ENCODE measurements at regions not wholly inside any gene's neighbourhood (a gene's known extent, or its start where the extent isn't known, plus 50 kb on each side); places are given as distances from the start of the nearest gene placed in this dataset.

DNA sequence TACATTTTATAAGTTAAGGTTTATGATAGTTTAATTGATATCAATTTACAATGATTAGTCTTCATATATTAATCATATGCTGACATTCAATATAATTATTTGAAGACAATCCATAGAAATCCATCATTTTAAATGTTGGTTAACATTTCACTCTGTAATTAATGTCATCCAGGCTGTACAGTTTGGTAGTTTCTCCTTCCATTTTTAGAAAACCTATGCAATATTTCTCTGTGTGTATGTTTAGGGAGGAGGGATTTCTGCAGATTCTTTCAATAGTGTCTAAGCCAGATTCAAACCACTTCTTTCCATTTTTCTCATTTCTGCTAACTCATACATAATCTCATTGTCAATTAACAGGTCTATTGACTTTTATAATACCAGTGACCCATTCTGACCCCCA lies 1159.0 kb upstream of the ATXN8OS start:
- no peaks in the 10 kb centered on the region for H3K36me3 ChIP-seq (ENCODE audit: control insufficient read depth in 2 of 4, insufficient read depth in 4 of 4, low read length in 3 of 4)
- no peak overlapping the region for H2AFZ ChIP-seq (ENCODE audit: low read length)
- H2AK5ac ChIP-seq (ENCODE audit: low read depth, low read length): no peak overlapping the region
- H3K14ac ChIP-seq (ENCODE audit: insufficient read length): no peak overlapping the region
- H3K4me1 ChIP-seq (replicated peaks in 1 of 4; ENCODE audit: control insufficient read depth in 3 of 4, insufficient read depth in 4 of 4, low read length in 3 of 4): no peaks in the 10 kb centered on the region
- H3K9me3 ChIP-seq (ENCODE audit: insufficient read depth in 2 of 2, low read depth in 1 of 2, low read length in 1 of 2): no peaks in the 10 kb centered on the region
- no peak overlapping the region for H2BK15ac ChIP-seq (ENCODE audit: low read length)
- H2BK5ac ChIP-seq (ENCODE audit: low read depth, low read length): no peak overlapping the region
- ChIA-PET POLR2A (ENCODE audit: partially characterized antibody) (no interaction called here), CTCF (ENCODE audit: partially characterized antibody) (no interaction called here)
- H3K18ac ChIP-seq (ENCODE audit: extremely low read depth, low read length): no peak overlapping the region
- H4K5ac ChIP-seq (ENCODE audit: insufficient read length, low read depth, low read length): no peak overlapping the region
- DNase-seq (ENCODE audit: low read depth in 1 of 2, low spot score in 2 of 2) (no peak), FAIRE-seq (no peak)
- H3K79me2 ChIP-seq (ENCODE audit: control insufficient read depth in 1 of 2, insufficient read depth in 2 of 2, low read length in 2 of 2): no peaks in the 10 kb centered on the region
- no peak overlapping the region for H3K27ac ChIP-seq (ENCODE audit: low read depth, low read length)
- H4K8ac ChIP-seq (ENCODE audit: extremely low read depth, insufficient read depth, low read length): no peak overlapping the region
- H2BK12ac ChIP-seq (ENCODE audit: low read depth, low read length): no peak overlapping the region
- H3K56ac ChIP-seq (replicated peaks; ENCODE audit: insufficient read length, low read depth, low read length): no peak overlapping the region
- no peak overlapping the region for H3K4ac ChIP-seq (replicated peaks; ENCODE audit: insufficient read length, low read depth, low read length)
- H3K23me2 ChIP-seq (ENCODE audit: low read depth, low read length): no peaks in the 10 kb centered on the region
- no peak overlapping the region for H4K91ac ChIP-seq (replicated peaks; ENCODE audit: insufficient read length, low read length)
- TF ChIP-seq SIX5 (IDR thresholded peaks at IDR 0.05; ENCODE audit: low read depth, low read length) (no peak), ZNF274 (IDR thresholded peaks at IDR 0.05; ENCODE audit: borderline replicate concordance, extremely low read depth, low read length) (no peak)
- H3K9ac ChIP-seq (replicated peaks in 1 of 4; ENCODE audit: extremely low read depth in 1 of 4, low read depth in 3 of 4, low read length in 3 of 4): no peak overlapping the region
- H2BK120ac ChIP-seq (replicated peaks; ENCODE audit: low read depth, low read length): no peak overlapping the region
- no peak overlapping the region for H2BK20ac ChIP-seq (ENCODE audit: low read length)
- H3K4me2 ChIP-seq (ENCODE audit: insufficient read depth in 1 of 2, low read depth in 2 of 2, low read length in 2 of 2): no peak overlapping the region
- no peaks in the 10 kb centered on the region for H3K79me1 ChIP-seq (ENCODE audit: low read depth, low read length)
- H4K20me1 ChIP-seq (replicated peaks in 1 of 2; ENCODE audit: control insufficient read depth in 1 of 2, insufficient read depth in 2 of 2, low read length in 2 of 2): no peaks in the 10 kb centered on the region
- H3K4me3 ChIP-seq (ENCODE audit: extremely low read depth in 1 of 4, insufficient read depth in 2 of 4, low read depth in 3 of 4, low read length in 4 of 4): no peak overlapping the region
- no peak overlapping the region for H3K23ac ChIP-seq (ENCODE audit: insufficient read length)
- peaks cover 0 to 2% (median 0%) of the 10 kb centered on the region in 4 experiments; a peak in 1 of 7 replicates for H3K27me3 ChIP-seq (replicated peaks in 1 of 4; ENCODE audit: control insufficient read depth in 3 of 4, extremely low read depth in 1 of 4, insufficient read depth in 3 of 4, low read length in 3 of 4)

Measured in H1 (cell line).